IMR-90 (cell line): ENCODE measurements at regions not wholly inside any gene's neighbourhood (a gene's known extent, or its start where the extent isn't known, plus 50 kb on each side); places are given as distances from the start of the nearest gene placed in this dataset.

Experiments
- BHLHE40 ChIP-seq: fragments of 150-350 bp; IDR thresholded peaks from 2 replicates; pipeline ENCODE4 v1.6.1; 2016; ENCODE audit warnings: mild to moderate bottlenecking, low read depth, low read length
- CEBPB ChIP-seq: IDR thresholded peaks from 2 replicates; pipeline ENCODE4 v1.6.1; 2012; ENCODE audit warnings: low read depth, low read length, improper control_type of control experiment
- FOS ChIP-seq: fragments of 150-350 bp; IDR thresholded peaks from 2 replicates; pipeline ENCODE4 v1.6.1; 2016; ENCODE audit warnings: low read depth, low read length
- MAFK ChIP-seq: IDR thresholded peaks from 2 replicates; pipeline ENCODE4 v1.6.1; 2012; ENCODE audit warnings: low read depth, low read length, improper control_type of control experiment
- MAZ ChIP-seq: IDR thresholded peaks from 2 replicates; pipeline ENCODE4 v1.6.1; 2012; ENCODE audit warnings: low read depth, mild to moderate bottlenecking, low read length, improper control_type of control experiment, moderate library complexity, borderline replicate concordance
- MXI1 ChIP-seq: IDR thresholded peaks from 2 replicates; pipeline ENCODE4 v1.6.1; 2012; ENCODE audit warnings: low read depth, mild to moderate bottlenecking, low read length, moderate library complexity, borderline replicate concordance
- NFE2L2 ChIP-seq: fragments of 150-350 bp; IDR thresholded peaks from 2 replicates; pipeline ENCODE4 v1.6.1; 2016; ENCODE audit warnings: low read depth, mild to moderate bottlenecking, low read length
- POLR2A ChIP-seq: IDR thresholded peaks from 2 replicates; pipeline ENCODE4 v1.6.1; 2012; ENCODE audit warnings: mild to moderate bottlenecking, low read depth, low read length
- RAD21 ChIP-seq: IDR thresholded peaks from 2 replicates; pipeline ENCODE4 v1.6.1; 2012; ENCODE audit warnings: low read length, improper control_type of control experiment
- RCOR1 ChIP-seq: IDR thresholded peaks from 2 replicates; pipeline ENCODE4 v1.6.1; 2012; ENCODE audit warnings: mild to moderate bottlenecking, low read length, improper control_type of control experiment; ENCODE audit not compliant: insufficient replicate concordance
- SMC3 ChIP-seq: fragments of 150-350 bp; IDR thresholded peaks from 2 replicates; pipeline ENCODE4 v1.6.1; 2016; ENCODE audit warnings: low read depth, mild to moderate bottlenecking, antibody characterized with exemption, low read length, moderate library complexity
- TF ChIP-seq, protein P1 (sequence below): fragments of 150-350 bp; IDR thresholded peaks from 2 replicates; pipeline ENCODE4 v1.6.1; 2016; ENCODE audit warnings: low read depth, mild to moderate bottlenecking, low read length, moderate library complexity, borderline replicate concordance
- TF ChIP-seq, protein P2 (sequence below): conservative IDR thresholded peaks from 2 replicates; pipeline ENCODE4 v1.5.1; 2012; ENCODE audit warnings: mild to moderate bottlenecking, low read depth, low read length, improper control_type of control experiment

DNA sequence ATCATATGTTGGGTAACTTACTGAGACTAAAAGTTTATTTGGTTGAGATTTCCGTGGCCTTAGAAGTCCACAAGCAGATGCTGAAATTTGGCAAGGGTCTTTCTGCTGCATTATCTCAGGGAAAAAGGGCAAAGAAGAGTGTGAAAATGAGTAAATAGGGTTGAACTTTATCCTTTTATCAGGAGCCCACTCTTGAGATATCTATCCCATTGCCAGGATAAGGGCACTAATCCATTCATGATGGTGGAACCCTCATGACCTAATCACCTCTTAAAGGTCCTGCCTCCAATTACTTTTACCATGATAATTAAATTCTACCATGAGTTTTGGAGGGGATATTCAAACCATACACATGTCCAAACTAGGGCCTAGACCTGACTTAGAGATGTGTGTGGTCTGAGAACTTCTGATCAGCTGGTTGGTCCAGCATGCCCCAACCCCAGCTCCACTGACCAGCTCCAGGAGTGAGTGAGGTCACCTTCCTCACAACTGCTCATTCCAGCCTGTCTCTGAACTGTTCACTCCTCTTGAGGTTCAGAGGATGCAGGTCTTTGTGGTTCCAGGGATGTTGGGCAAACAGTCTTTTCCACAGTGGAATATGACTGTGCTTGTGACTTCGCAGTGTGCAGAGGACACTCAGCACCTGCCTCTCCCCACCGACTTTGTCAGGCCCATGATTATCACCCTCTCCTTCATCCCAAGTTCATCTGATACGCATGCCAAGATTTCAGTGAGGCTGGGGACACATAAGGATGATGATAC, 130.1 kb upstream of the TOP3B start:
- TF ChIP-seq, protein P1, sequence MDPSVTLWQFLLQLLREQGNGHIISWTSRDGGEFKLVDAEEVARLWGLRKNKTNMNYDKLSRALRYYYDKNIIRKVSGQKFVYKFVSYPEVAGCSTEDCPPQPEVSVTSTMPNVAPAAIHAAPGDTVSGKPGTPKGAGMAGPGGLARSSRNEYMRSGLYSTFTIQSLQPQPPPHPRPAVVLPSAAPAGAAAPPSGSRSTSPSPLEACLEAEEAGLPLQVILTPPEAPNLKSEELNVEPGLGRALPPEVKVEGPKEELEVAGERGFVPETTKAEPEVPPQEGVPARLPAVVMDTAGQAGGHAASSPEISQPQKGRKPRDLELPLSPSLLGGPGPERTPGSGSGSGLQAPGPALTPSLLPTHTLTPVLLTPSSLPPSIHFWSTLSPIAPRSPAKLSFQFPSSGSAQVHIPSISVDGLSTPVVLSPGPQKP, result no peak
- TF ChIP-seq, protein P2, sequence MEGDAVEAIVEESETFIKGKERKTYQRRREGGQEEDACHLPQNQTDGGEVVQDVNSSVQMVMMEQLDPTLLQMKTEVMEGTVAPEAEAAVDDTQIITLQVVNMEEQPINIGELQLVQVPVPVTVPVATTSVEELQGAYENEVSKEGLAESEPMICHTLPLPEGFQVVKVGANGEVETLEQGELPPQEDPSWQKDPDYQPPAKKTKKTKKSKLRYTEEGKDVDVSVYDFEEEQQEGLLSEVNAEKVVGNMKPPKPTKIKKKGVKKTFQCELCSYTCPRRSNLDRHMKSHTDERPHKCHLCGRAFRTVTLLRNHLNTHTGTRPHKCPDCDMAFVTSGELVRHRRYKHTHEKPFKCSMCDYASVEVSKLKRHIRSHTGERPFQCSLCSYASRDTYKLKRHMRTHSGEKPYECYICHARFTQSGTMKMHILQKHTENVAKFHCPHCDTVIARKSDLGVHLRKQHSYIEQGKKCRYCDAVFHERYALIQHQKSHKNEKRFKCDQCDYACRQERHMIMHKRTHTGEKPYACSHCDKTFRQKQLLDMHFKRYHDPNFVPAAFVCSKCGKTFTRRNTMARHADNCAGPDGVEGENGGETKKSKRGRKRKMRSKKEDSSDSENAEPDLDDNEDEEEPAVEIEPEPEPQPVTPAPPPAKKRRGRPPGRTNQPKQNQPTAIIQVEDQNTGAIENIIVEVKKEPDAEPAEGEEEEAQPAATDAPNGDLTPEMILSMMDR, result no peak
- TF ChIP-seq CEBPB, result no peak
- no peak for TF ChIP-seq POLR2A
- no peak for TF ChIP-seq BHLHE40
- TF ChIP-seq RCOR1, result no peak
- TF ChIP-seq SMC3, result no peak
- TF ChIP-seq MXI1, result no peak
- TF ChIP-seq MAFK, result no peak
- TF ChIP-seq FOS, result no peak
- TF ChIP-seq MAZ, result no peak
- no peak for TF ChIP-seq NFE2L2
- no peak for TF ChIP-seq RAD21
